ENCODE measurements at regions not wholly inside any gene's neighbourhood (a gene's known extent, or its start where the extent isn't known, plus 50 kb on each side); places are given as distances from the start of the nearest gene placed in this dataset.

- DNase-seq, result no peak
These were observed 107.2 kb upstream of the FOXF1 start for GRCh38 chr16:86403085-86403484.

GRCh38 chr16:86403541-86404163, 106.7 kb upstream of the FOXF1 start:
- no peak for DNase-seq

GRCh38 chr16:86404678-86405077, 105.6 kb upstream of the FOXF1 start:
- DNase-seq, result no peak

- no peak for DNase-seq
These were observed 105.0 kb upstream of the FOXF1 start for GRCh38 chr16:86405319-86405718.

GRCh38 chr16:86406056-86406455, 104.3 kb upstream of the FOXF1 start:
- DNase-seq, result no peak

GRCh38 chr16:86408685-86409084, 101.6 kb upstream of the FOXF1 start:
- no peak for DNase-seq

GRCh38 chr16:86410081-86410480, 100.2 kb upstream of the FOXF1 start:
- DNase-seq, result no peak

- no peak for DNase-seq
These were observed 99.8 kb upstream of the FOXF1 start for GRCh38 chr16:86410529-86410928.

- DNase-seq, result no peak
These were observed 98.4 kb upstream of the FOXF1 start for GRCh38 chr16:86411897-86412296.

GRCh38 chr16:86414991-86415740, 95.2 kb upstream of the FOXF1 start:
- DNase-seq, result no peak

GRCh38 chr16:86418981-86419380, 91.3 kb upstream of the FOXF1 start:
- no peak for DNase-seq

GRCh38 chr16:86419518-86419917, 90.8 kb upstream of the FOXF1 start:
- DNase-seq, result no peak

- DNase-seq, result no peak
These were observed 88.3 kb upstream of the FOXF1 start for GRCh38 chr16:86421995-86422394.

- DNase-seq, result no peak
These were observed 85.9 kb upstream of the FOXF1 start for GRCh38 chr16:86424398-86424797.

GRCh38 chr16:86424985-86425384, 85.3 kb upstream of the FOXF1 start:
- DNase-seq, result no peak

- no peak for DNase-seq
These were observed 84.2 kb upstream of the FOXF1 start for GRCh38 chr16:86426063-86426642.

- DNase-seq, result no peak
These were observed 82.9 kb upstream of the FOXF1 start for GRCh38 chr16:86427433-86427851.

- DNase-seq, result no peak
These were observed 81.4 kb upstream of the FOXF1 start for GRCh38 chr16:86428729-86429517.

GRCh38 chr16:86429663-86430062, 80.7 kb upstream of the FOXF1 start:
- DNase-seq, result no peak

- DNase-seq, result no peak
These were observed 79.5 kb upstream of the FOXF1 start for GRCh38 chr16:86430814-86431213.

- DNase-seq, result no peak
These were observed 78.8 kb upstream of the FOXF1 start for GRCh38 chr16:86431540-86431939.

- no peak for DNase-seq
These were observed 78.3 kb upstream of the FOXF1 start for GRCh38 chr16:86432048-86432447.

GRCh38 chr16:86432691-86433090, 77.6 kb upstream of the FOXF1 start:
- no peak for DNase-seq

Measured in muscle of arm (tissue), 1 donor.